DMS114 treated with DMSO at 0.1 percent for 48 hours (cell line): ENCODE measurements at regions not wholly inside any gene's neighbourhood (a gene's known extent, or its start where the extent isn't known, plus 50 kb on each side); places are given as distances from the start of the nearest gene placed in this dataset.
"Not testable (repeated sequence)": the region's sequence is repeated elsewhere in the genome, so short reads cannot be mapped to it uniquely, and the experiment has no call there.

ENCODE experiments used
- DNase-seq: peaks from one replicate; lab custom pipeline; 2025; ENCODE audit not compliant: unreplicated experiment; lab: John Stamatoyannopoulos, UW

DNA sequence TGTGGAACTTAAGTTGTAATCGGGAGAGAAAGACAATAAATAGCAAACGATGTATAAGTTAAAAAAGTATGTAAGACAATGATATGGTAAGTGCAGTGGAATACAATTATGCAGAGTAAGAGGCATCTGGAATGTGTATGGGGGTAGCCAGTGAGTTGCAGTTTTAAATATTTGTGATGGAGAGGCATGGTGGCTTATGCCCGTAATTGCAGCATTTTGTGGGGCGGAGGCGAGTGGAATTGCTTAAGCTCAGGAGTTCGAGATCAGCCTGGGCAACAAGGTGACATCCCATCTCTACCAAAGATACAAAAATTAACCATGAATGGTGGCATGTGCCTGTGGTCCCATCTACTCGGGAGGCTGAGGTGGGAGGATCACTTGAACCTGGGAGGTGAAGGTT is 52.5 kb upstream of the WDFY3 start:
- no peak for DNase-seq

DNA sequence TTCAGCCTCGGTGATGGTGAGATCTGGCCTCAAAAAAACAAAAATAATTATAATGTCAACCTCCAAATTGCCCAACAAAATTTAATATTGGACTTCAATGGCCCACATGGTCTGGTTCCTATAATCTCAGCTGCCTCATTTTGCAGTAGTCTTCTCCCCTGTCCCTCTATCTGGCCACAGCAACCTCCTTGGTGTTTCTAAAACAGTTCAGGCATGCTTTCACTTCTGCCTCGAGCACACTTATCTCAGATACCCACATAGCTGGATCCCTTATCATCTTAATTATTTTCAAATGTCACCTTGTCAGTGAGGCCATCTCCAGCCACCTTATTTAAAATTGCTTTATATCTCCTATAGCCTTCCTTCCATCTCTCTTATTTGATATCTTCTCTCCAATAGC is 52.9 kb upstream of the WDFY3 start:
- DNase-seq: no peak

DNA sequence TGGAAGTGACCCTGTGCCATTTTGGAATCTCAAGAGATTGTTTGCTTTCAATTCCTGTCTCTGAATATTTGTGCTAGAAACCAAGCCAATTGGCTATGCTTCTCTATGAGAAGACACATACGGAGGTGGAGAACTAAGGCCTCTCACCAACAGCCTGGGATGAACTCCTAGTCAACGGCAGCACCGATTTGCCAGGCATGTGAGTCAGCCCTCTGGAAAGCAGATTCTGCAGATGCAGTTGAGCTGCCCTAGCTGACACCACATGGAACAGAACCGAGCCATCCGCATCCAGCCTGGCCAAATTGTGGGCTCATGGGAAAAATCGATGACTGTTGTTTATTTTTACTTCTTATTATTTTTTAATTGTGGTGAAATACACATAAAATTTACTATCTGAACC is 58.2 kb upstream of the WDFY3 start:
- DNase-seq: no peak

DNA sequence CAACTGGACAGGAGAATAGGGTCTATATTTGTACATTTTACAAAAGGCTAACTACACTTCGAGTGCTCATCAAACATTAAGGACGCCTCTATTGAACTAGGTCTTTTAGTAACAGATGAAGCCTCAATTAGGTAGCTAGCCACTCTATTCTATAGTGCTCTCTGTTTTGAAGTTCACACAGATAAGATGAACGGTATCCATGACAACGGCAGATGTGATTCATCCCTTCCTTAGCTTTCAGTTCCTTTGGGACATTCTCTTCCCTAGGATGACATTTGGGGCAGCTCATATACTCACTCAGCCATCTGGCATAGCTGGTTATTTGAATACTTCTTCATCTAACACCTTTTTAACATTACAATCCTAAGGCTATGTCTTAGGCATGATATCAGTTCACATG is 62.4 kb upstream of the WDFY3 start:
- DNase-seq: no peak

DNA sequence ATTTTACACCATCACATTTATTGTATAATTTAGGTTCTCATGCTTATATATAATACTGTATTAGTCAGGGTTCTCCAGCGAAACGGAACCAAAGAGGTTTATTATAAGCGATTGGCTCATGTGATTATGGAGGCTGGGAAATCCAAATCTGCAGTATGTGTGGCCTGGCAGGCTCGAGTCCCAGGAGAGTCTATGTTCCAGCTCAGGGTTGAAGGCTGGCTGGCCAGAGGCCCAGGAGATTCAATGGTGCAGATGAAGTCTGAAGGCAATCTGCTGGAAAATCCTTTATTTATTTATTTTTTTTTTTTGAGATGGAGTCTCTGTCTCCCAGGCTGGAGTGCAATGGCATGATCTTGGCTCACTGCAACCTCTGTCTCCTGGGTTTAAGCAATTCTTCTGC is 63.0 kb upstream of the WDFY3 start:
- no peak for DNase-seq

DNA sequence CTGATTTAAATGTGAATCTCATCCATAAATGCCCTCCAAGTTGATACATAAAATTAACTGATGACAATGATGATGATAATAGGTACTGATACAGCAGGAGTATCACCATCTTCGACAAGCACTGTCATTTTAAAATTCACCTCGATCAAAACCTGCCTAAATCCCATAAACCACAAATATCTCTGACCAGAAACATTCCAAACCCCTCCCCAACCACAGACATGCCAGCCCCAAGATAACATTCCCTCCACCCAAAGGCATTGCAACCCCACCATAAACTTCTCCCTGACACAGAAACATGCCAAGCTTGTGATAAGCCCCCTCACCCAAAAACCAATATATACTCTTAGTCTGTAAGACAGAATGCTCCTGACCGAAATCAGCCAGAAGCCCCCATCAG is 63.7 kb upstream of the WDFY3 start:
- DNase-seq: no peak

DNA sequence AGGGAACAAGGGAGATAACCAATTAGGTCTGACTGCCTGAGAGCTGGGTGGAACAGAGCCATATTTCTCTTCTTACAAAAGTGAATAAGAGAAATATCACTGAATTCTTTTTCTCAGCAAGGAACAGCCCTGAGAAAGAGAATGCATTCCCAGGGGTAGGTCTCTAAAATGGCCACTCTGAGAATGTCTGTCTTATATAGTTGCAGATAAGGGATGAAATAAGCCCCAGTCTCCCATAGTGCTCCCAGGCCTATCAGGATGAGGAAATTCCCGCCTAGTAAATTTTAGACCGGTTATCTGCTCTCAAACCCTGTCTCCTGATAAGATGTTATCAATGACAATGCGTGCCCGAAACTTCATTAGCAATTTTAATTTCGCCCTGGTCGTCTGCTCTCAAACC is 67.3 kb upstream of the WDFY3 start:
- DNase-seq: not testable (repeated sequence)

DNA sequence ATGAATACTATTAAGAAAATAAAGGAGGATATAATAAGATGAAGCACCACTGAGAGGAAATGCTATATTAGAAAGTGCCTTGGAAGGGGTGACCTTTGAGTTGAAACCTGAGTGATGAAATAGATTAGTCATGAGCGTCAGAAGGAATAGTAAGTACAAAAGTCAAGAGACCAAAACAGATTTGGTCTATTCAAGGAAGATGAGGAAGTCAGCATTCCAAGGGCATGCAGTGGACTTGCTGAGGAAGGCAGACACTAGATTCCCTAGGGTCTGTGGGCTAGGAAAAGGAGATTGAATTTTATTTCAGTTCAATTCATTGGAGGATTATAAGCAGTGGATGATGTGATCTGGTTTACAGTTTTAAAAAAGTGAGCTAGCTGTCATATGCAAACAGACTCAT is 73.0 kb upstream of the WDFY3 start:
- no peak for DNase-seq

DNA sequence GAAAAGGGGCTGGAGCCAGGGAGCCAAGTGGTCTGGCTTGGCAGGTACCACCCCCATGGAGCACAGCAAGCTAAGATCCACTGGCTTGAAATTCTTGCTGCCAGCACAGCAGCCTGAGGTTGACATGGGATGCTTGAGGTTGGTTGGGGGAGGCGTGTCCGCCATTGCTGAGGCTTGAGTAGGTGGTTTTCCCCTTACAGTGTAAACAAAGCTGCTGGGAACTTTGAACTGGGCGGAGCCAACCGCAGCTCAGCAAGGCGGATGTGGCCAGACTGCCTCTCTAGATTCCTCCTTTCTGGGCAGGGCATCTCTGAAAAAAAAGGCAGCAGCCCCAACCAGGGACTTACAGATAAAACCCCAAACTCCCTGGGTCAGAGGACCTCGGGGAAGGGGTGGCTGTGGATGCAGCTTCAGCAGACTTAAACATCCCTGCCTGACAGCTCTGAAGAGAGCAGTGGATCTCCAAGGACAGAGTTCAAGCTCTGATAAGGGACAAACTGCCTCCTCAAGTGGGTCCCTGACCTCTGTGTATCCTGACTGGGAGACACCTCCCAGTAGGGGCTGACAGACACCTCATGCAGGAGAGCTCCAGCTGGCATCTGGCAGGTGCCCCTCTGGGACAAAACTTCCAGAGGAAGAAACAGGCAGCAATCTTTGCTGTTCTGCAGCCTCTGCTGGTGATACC is 77.5 kb upstream of the WDFY3 start:
- DNase-seq: not testable (repeated sequence)

DNA sequence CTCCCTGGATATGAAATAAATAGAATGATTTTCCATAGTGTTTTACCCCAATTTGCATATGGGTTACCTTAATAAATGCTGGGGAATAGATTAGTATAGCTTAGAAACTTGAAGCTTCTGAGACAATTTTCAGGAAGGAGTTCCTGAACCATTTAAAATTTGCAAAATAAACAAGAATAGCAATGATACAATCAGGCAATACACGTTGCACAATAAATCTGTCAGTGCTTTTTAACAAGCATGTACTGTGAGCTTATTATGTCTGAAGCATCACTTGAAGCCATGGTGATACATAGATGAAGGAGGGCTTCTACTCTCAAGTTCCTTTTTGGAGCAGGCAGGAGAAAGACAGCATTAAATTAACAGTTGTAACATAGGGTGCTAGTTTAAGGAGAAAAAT is 84.2 kb upstream of the WDFY3 start:
- DNase-seq: no peak

DNA sequence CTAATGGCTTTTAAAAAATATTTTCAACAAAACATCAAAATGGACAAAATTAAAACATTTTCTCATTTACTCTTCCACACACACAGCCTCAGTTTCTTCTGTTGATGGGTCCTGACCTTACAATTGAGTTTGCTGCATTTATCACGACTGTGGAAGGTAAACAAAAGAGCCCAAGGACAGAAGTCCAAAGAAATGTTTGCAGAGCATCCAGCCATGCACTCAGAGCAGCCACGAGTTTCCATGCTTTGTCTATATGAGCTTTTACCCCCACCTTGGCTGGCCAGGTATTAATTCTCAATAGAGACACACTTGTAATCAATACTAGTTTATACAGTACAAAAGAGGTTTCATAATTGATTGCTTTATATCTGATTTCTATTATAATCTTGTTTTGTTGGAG is 85.0 kb upstream of the WDFY3 start:
- no peak for DNase-seq

DNA sequence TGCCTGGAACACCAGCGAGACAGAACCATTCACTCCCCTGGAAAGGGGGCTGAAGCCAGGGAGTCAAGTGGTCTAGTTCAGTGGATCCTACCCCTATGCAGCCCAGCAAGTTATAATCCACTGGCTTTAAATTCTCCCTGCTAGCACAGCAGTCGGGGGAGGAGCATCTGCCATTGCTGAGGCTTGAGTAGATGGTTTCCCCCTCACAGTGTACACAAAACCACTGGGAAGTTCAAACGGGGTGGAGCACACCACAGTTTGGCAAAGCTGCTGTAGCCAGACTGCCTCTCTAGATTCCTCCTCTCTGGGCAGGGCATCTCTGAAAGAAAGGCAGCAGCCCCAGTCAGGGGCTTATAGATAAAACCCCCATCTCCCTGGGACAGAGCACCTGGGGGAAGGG is 88.4 kb upstream of the WDFY3 start:
- DNase-seq: not testable (repeated sequence)

DNA sequence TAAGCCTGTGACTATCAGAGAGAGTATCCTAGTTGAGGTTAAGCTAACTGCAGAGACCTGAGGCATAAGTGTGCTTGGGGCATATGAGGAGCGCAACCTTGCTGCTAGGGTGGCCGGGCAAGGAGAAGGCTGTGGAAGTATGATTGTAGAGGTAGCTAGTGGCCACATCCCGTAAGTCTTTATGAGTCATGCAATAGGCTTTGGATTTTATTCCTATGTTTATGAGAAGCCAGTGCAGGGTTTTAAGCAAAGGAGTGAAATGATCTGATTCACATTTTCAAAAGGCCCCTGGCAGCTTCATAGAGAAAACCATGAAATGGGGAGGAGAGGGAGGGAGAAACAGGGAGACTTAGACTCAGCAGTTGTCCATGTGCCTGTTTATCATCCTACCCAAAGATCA is 92.1 kb upstream of the WDFY3 start:
- no peak for DNase-seq

DNA sequence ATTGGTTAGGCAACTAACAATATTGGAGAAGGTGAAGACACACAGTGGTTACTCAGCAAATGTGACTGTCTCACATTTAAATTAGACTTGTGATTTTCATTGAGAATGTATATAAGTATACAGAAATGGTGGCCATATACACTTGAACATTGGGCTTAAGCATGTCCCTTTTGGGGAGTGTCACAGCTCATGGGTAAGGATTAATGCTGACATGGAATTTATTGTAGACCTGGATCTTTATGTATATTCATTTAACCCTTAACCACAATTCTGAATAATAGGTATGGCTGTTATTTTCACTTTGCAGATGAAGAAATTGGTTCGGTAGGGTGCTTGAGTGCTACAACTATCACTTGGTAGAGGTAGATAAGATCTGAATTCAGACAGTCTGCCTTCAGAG is 95.5 kb upstream of the WDFY3 start:
- no peak for DNase-seq

DNA sequence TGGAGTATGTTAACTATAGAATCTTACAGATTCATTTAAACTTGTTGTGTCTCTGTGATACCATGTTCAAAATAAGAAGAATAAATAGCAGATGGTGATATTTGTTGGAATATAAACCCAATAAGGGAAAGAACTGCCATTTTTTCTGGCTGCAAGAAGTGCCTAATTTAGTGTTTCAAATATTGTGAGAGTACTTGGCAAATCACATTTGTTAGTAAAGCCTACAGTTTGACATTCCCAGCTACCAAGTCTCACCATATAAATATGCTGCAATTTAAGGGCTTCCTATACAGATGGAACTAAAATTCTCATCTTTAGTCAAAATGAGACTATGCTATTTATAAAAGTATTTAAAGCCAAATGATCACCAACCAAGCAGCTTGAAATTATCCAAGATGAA is 96.0 kb upstream of the WDFY3 start:
- DNase-seq: no peak

DNA sequence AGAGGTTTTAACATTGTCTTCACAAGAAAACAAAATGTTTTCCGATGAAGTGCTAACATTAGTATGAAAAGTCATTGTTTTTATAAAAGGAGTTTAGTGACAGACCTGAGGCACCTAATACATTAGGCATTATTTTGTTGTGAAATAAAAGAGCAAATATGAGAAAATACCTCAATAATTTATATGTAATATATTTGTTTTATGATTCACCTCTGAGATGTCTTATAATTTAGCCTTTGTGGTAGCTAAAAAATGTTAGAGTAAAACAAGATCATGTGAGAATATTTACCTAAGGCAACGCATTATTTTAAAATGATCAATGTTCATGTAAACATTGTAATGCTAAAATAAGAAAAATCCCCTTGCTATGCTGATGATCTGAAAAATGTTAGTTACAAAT is 100.9 kb upstream of the WDFY3 start:
- no peak for DNase-seq

DNA sequence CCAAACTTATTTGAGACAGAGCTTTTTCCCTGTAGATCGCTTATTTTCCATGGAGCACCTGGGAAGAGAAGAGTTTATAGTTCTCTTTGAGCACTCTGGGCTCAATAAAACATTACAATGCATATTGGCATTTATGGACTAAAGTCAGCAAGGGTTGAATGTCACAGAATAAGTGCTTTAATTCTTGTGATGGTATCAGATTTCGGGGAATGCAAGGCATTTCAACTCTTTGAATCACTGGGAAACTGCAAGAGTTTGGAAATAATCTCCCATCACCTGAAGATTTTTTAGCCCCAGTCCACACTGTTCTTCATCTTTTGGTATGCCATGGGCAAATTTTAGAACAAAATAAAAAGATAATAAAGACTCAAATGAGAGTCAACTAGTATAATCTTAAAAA is 111.5 kb upstream of the WDFY3 start:
- DNase-seq: no peak

DNA sequence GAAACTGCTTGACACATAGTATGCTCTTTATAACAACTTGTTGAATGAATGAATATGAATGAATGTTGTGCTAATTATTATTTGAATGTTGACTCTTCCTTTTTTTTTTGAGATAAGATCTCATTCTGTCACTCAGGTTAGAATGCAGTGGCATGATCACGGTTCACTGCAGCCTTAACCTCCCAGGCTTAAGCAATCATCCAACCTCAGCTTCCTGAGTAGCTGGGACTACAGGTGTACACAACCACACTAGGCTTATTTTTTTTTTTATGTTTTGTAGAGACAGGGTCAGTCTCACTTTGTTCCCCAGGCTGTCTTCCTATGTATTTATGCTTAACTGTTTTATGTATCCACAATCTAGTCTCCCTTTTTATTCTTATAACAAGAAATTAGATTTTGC is 114.7 kb upstream of the WDFY3 start:
- DNase-seq: no peak

DNA sequence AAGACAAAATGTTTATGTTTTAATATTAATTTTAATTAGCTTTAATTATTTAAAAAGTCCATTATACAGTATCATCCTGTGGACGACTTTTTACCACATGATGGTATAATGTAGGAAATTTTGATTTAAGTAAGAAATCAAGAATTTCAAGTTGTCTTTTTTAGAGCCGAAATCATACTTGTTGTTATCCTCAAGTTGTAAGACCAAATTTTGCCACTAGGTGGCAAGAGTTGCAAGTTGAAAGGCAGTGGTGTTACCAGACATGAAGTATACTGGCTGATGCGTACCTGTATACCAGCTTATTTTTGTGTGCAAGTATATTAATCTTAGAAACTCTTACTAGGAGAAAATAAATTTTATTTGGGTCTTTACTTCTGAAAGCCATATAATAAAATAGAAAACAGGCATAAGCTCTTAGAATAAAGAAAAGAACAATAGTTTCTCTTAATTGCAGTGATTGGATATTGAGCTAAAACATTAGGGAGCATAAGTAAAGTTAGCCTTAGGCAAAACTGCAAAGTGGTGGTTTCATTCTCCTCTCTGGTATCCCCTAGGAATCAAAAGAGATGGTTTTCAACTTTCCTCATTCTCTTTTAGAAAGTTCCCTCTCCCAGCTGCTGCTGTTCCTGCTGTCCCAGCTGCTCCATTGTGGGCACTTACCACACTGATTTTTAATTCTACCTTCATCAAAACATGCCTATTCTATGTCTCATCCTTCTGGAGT is 118.0 kb upstream of the WDFY3 start:
- peak; percentile 5 for DNase-seq

DNA sequence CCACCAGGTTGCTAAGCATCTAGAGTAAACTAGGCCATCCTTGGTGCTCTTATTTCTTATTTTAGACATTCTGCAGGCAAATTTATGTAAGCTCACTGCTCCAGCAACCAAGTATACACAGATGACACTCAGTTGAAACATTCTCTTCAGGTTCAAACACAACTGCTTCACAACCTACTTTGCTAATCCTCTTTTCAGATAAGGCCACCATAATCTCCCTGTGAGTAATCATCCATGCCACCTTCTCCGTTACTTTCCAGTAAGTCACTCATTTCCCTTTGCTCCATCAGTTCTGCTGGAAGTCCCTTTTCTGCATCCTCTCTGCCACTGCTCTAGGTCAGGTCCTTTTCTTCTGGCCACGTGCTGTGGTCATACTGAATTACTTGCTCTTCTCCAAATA is 120.2 kb upstream of the WDFY3 start:
- DNase-seq: no peak

DNA sequence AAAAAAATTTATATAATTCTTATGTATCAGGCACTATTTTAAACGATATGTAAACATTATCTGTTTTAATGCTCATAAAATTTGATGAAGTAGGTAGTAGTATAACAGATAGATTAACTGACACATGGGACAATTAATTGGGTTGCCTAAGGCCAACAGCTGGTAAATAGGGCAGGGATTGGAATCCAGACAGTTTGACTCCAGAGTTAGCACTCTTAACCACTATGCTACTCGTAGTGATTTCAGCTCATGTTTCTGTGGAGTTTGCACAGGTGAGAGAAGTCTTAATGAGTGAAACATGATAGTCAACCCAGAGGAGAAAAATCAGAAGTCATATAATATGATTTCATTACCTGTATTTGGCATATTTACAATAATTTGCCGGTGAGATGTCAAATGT is 126.0 kb upstream of the WDFY3 start:
- DNase-seq: no peak

DNA sequence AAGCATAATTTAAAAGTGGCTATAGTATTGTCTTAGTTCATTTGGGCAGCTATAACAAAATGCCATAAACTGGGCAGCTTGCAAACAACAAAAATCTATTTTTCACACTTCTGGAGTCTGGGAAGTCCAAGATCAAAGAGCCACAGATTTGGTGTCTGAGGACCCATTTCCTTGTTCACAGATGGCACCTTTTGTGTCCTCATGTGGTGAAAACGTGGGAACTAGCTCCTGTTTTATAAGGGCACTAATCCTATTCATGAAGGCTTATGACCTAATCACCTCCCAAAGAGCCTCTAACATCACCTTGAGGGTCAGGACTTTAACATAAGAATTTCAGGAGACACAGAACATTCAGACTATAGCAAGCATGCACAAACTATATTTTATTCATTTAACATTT is 126.5 kb upstream of the WDFY3 start:
- DNase-seq: no peak

DNA sequence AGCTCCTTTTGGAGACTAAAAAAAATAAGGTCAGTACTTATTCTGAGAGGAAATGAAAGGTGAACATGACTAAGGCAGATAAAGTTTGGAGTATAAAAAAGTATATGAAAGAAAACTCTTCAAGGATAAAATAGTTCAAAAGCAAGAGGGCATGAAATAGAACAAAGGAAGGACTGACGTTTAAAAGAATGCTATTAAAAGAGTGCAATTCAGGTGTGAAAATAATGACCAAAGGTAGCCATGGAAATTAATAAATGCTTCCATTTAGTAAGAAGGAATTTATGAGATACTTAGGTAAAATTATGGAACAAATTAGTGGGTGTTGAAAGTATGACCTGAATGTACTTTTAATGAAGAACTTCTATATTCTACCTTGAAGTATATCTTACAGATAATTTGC is 128.2 kb upstream of the WDFY3 start:
- no peak for DNase-seq
